PC-3 (cell line): ENCODE measurements at regions not wholly inside any gene's neighbourhood (a gene's known extent, or its start where the extent isn't known, plus 50 kb on each side); places are given as distances from the start of the nearest gene placed in this dataset.
"Not testable (repeated sequence)": the region's sequence is repeated elsewhere in the genome, so short reads cannot be mapped to it uniquely, and the experiment has no call there.

ENCODE experiments used
- CTCF ChIP-seq: fragments of 300-600 bp; sonication (generic); conservative IDR thresholded peaks from 2 replicates; pipeline ENCODE4 v1.5.1; 2017; ENCODE audit warnings: antibody characterized with exemption, low read depth, mild to moderate bottlenecking, low read length
- EZH2 ChIP-seq: fragments of 300-600 bp; sonication (generic); IDR thresholded peaks from one replicate; pipeline ENCODE4 v1.6.1; 2017; ENCODE audit warnings: antibody characterized with exemption, mild to moderate bottlenecking, low read length; ENCODE audit not compliant: unreplicated experiment

GRCh38 chr2:37746011-37746410 lies 74.6 kb upstream of the CDC42EP3 start:
- TF ChIP-seq CTCF, EZH2: not testable (repeated sequence)
